ENCODE measurements at regions not wholly inside any gene's neighbourhood (a gene's known extent, or its start where the extent isn't known, plus 50 kb on each side); places are given as distances from the start of the nearest gene placed in this dataset.

- H3K79me2 ChIP-seq (ENCODE audit: control insufficient read depth in 1 of 2, insufficient read depth in 2 of 2, low read length in 2 of 2), result no peaks in the 10 kb centered on the region
- no peaks in the 10 kb centered on the region for H3K27me3 ChIP-seq (replicated peaks in 1 of 4; ENCODE audit: control insufficient read depth in 3 of 4, extremely low read depth in 1 of 4, insufficient read depth in 3 of 4, low read length in 3 of 4)
- H3K56ac ChIP-seq (replicated peaks; ENCODE audit: insufficient read length, low read depth, low read length), result no peak overlapping the region
- H3K4me1 ChIP-seq (replicated peaks in 1 of 4; ENCODE audit: control insufficient read depth in 3 of 4, insufficient read depth in 4 of 4, low read length in 3 of 4), result peaks cover 5 to 12% (median 9%) of the 10 kb centered on the region in 4 experiments
- DNase-seq (ENCODE audit: low read depth in 1 of 2, low spot score in 2 of 2) (no peak), FAIRE-seq (no peak)
- H4K5ac ChIP-seq (ENCODE audit: insufficient read length, low read depth, low read length), result no peak overlapping the region
- H3K27ac ChIP-seq (ENCODE audit: low read depth, low read length), result no peak overlapping the region; the same call in 1 of the 2 replicates
- H2BK12ac ChIP-seq (ENCODE audit: low read depth, low read length), result no peak overlapping the region
- H3K23ac ChIP-seq (ENCODE audit: insufficient read length), result no peak overlapping the region
- H3K23me2 ChIP-seq (ENCODE audit: low read depth, low read length), result no peaks in the 10 kb centered on the region
- POLR2A ChIA-PET (ENCODE audit: partially characterized antibody), result no interaction called here
- CTCF ChIA-PET (ENCODE audit: partially characterized antibody), result interaction anchor here (0.7 kb wide), 1 partner anchor 12 kb away, joined by 3 read pairs; no protein-coding TSS in a partner anchor
- H2BK120ac ChIP-seq (replicated peaks; ENCODE audit: low read depth, low read length), result no peak overlapping the region
- no peak overlapping the region for H4K91ac ChIP-seq (replicated peaks; ENCODE audit: insufficient read length, low read length)
- H4K8ac ChIP-seq (ENCODE audit: extremely low read depth, insufficient read depth, low read length), result no peak overlapping the region
- H3K36me3 ChIP-seq (ENCODE audit: control insufficient read depth in 2 of 4, insufficient read depth in 4 of 4, low read length in 3 of 4), result no peaks in the 10 kb centered on the region
- no peak overlapping the region for H3K18ac ChIP-seq (ENCODE audit: extremely low read depth, low read length)
- WGBS, 2 experiments (ENCODE audit: extremely low coverage in 1 of 2, insufficient coverage in 1 of 2, insufficient read length in 1 of 2, insufficient replicate concordance in 2 of 2, low coverage in 1 of 2, low lambda C conversion rate in 2 of 2, missing lambda C conversion rate in 1 of 2), result 75% methylated on average over 7 of the region's 7 CpGs; no CpG with 5 or more reads in 1 of the 2 experiments
- H2BK15ac ChIP-seq (ENCODE audit: low read length), result no peak overlapping the region
- no peak overlapping the region for H2AK5ac ChIP-seq (ENCODE audit: low read depth, low read length)
- no peak overlapping the region for H3K4ac ChIP-seq (replicated peaks; ENCODE audit: insufficient read length, low read depth, low read length)
- H3K9me3 ChIP-seq (ENCODE audit: insufficient read depth in 2 of 2, low read depth in 1 of 2, low read length in 1 of 2), result no peaks in the 10 kb centered on the region
- H3K79me1 ChIP-seq (ENCODE audit: low read depth, low read length), result no peaks in the 10 kb centered on the region; the same call in 1 of the 2 replicates
- no peak overlapping the region for H2AFZ ChIP-seq (ENCODE audit: low read length)
- no peak overlapping the region for H3K4me3 ChIP-seq (ENCODE audit: extremely low read depth in 1 of 4, insufficient read depth in 2 of 4, low read depth in 3 of 4, low read length in 4 of 4)
- no peak overlapping the region for H3K14ac ChIP-seq (ENCODE audit: insufficient read length)
- H4K20me1 ChIP-seq (replicated peaks in 1 of 2; ENCODE audit: control insufficient read depth in 1 of 2, insufficient read depth in 2 of 2, low read length in 2 of 2), result no peaks in the 10 kb centered on the region
- H2BK20ac ChIP-seq (ENCODE audit: low read length), result no peak overlapping the region
- no peak overlapping the region for H2BK5ac ChIP-seq (ENCODE audit: low read depth, low read length)
- H3K4me2 ChIP-seq (ENCODE audit: insufficient read depth in 1 of 2, low read depth in 2 of 2, low read length in 2 of 2), result no peak overlapping the region
- TF ChIP-seq MAFK (IDR thresholded peaks at IDR 0.05; ENCODE audit: low read depth, low read length) (peak; percentile 49; the same call in 1 of the 2 replicates), SAP30 (IDR thresholded peaks at IDR 0.05; ENCODE audit: insufficient read depth, insufficient replicate concordance, low read length) (no peak), JUND (IDR thresholded peaks at IDR 0.05; ENCODE audit: low read length) (no peak), JUN (IDR thresholded peaks at IDR 0.05; ENCODE audit: low read depth, low read length) (no peak), SP4 (IDR thresholded peaks at IDR 0.05; ENCODE audit: low read length) (no peak)
- no peak overlapping the region for H3K9ac ChIP-seq (replicated peaks in 1 of 4; ENCODE audit: extremely low read depth in 1 of 4, low read depth in 3 of 4, low read length in 3 of 4)
These were observed 188.8 kb downstream of the MTRR start for GRCh38 chr5:8057769-8058168.

All from H1 (cell line).